ENCODE measurements at regions not wholly inside any gene's neighbourhood (a gene's known extent, or its start where the extent isn't known, plus 50 kb on each side); places are given as distances from the start of the nearest gene placed in this dataset.

GRCh38 chr12:84091651-84092050 is 820.9 kb downstream of the SLC6A15 start:
- dilution Hi-C loops (cut with HindIII; ENCODE audit: low sequenced_read_pairs, unreplicated experiment) (no loop called here), intact Hi-C loops (cut with micrococcal nuclease) (no loop called here), in situ Hi-C loops (cut with MboI; ENCODE audit: low sequenced_read_pairs) (no loop called here)
- ATAC-seq (ENCODE audit: low read depth) (no peak), DNase-seq (no peak)
- H4K8ac ChIP-seq (ENCODE audit: low read depth in 2 of 2, low read length in 2 of 2): no peak overlapping the region
- H3K9ac ChIP-seq (ENCODE audit: low read depth, low read length): no peak overlapping the region
- H3K79me1 ChIP-seq (ENCODE audit: low read depth in 1 of 2, low read length in 2 of 2): no peaks in the 10 kb centered on the region
- no peaks in the 10 kb centered on the region for H3K36me3 ChIP-seq (ENCODE audit: control insufficient read depth, insufficient read depth, low read length)
- CTCF ChIA-PET: no interaction called here
- H2BK15ac ChIP-seq (ENCODE audit: low read depth, low read length): no peak overlapping the region
- H3K4me2 ChIP-seq (ENCODE audit: low read depth, low read length): no peak overlapping the region
- H3K14ac ChIP-seq (replicated peaks; ENCODE audit: low read depth, low read length): no peak overlapping the region
- no peaks in the 10 kb centered on the region for H3K9me1 ChIP-seq (ENCODE audit: insufficient read depth, low read length)
- BruUV-seq (replicated peaks): no TSS peak
- no peak overlapping the region for H3K56ac ChIP-seq (ENCODE audit: extremely low read depth, insufficient read depth, low read length)
- no peak overlapping the region for H3K4ac ChIP-seq (ENCODE audit: low read depth, low read length)
- no peaks in the 10 kb centered on the region for H4K20me1 ChIP-seq (ENCODE audit: insufficient read depth, low read length)
- no peaks in the 10 kb centered on the region for H3K4me1 ChIP-seq (ENCODE audit: control insufficient read depth, insufficient read depth, low read length)
- no peak overlapping the region for H2AK9ac ChIP-seq (replicated peaks; ENCODE audit: low read depth, low read length, poor library complexity)
- no peak overlapping the region for H3K4me3 ChIP-seq (ENCODE audit: insufficient read depth, low read depth, low read length)
- 42% methylated on average over 2 of the region's 4 CpGs; no CpG with 5 or more reads in 1 of the 2 experiments for WGBS, 2 experiments (ENCODE audit: extremely low coverage in 2 of 2, insufficient read length in 1 of 2)
- TF ChIP-seq ELK1 (IDR thresholded peaks at IDR 0.05; ENCODE audit: borderline replicate concordance, low read depth, low read length) (no peak), NFE2L2 (IDR thresholded peaks at IDR 0.05; ENCODE audit: low read depth, low read length) (no peak), POLR2A (IDR thresholded peaks at IDR 0.05; ENCODE audit: low read depth, low read length) (no peak), RAD21 (IDR thresholded peaks at IDR 0.05; ENCODE audit: low read length) (no peak), MAFK (IDR thresholded peaks at IDR 0.05; ENCODE audit: low read depth, low read length) (no peak), USF2 (IDR thresholded peaks at IDR 0.05; ENCODE audit: low read depth, low read length) (no peak), RFX5 (IDR thresholded peaks at IDR 0.05; ENCODE audit: low read depth, low read length) (no peak), FOS (IDR thresholded peaks at IDR 0.05; ENCODE audit: low read depth, low read length) (no peak), CHD1 (IDR thresholded peaks at IDR 0.05; ENCODE audit: low read depth, low read length) (no peak), RCOR1 (IDR thresholded peaks at IDR 0.05; ENCODE audit: insufficient replicate concordance, low read length) (no peak), MXI1 (IDR thresholded peaks at IDR 0.05; ENCODE audit: borderline replicate concordance, low read depth, low read length) (no peak), CEBPB (IDR thresholded peaks at IDR 0.05; ENCODE audit: low read depth, low read length) (no peak), CTCF (conservative IDR thresholded peaks at IDR 0.05; ENCODE audit: low read depth, low read length) (no peak), BHLHE40 (IDR thresholded peaks at IDR 0.05; ENCODE audit: low read depth, low read length) (no peak), SMC3 (IDR thresholded peaks at IDR 0.05; ENCODE audit: low read depth, low read length) (no peak), MAZ (IDR thresholded peaks at IDR 0.05; ENCODE audit: borderline replicate concordance, low read depth, low read length) (no peak)
- no peak overlapping the region for H2BK20ac ChIP-seq (ENCODE audit: low read depth, low read length)
- no peak overlapping the region for H2BK5ac ChIP-seq (ENCODE audit: low read depth, low read length, poor library complexity, severe bottlenecking)
- H3K23ac ChIP-seq (ENCODE audit: low read depth, low read length): no peak overlapping the region
- H2BK120ac ChIP-seq (ENCODE audit: low read depth, low read length): no peak overlapping the region
- no peak overlapping the region for H2AFZ ChIP-seq (replicated peaks; ENCODE audit: low read length, poor library complexity)
- H2AK5ac ChIP-seq (ENCODE audit: low read depth, low read length): no peak overlapping the region
- H3K27me3 ChIP-seq (ENCODE audit: control insufficient read depth, insufficient read depth, low read length): no peaks in the 10 kb centered on the region
- no peak overlapping the region for H3K27ac ChIP-seq (ENCODE audit: insufficient read depth, low read length)
- H4K91ac ChIP-seq (ENCODE audit: insufficient read depth, low read depth, low read length): no peak overlapping the region
- H3K9me3 ChIP-seq (ENCODE audit: control insufficient read depth, insufficient read depth, low read length): no peaks in the 10 kb centered on the region
- H3K18ac ChIP-seq (ENCODE audit: low read depth, low read length): no peak overlapping the region
- POLR2A ChIA-PET (ENCODE audit: unreplicated experiment): no interaction called here
- H4K5ac ChIP-seq (ENCODE audit: low read depth, low read length): no peak overlapping the region

Measured in IMR-90 (cell line).